Parathyroid adenoma (tissue), 2 donors: ENCODE measurements at regions not wholly inside any gene's neighbourhood (a gene's known extent, or its start where the extent isn't known, plus 50 kb on each side); places are given as distances from the start of the nearest gene placed in this dataset.
"Not testable (repeated sequence)": the region's sequence is repeated elsewhere in the genome, so short reads cannot be mapped to it uniquely, and the experiment has no call there.

Source experiments
- H2AFZ ChIP-seq: fragments of 300-600 bp; sonication (generic); one replicate; pipeline ENCODE4 v1.7.0; 2017; ENCODE audit warnings: antibody characterized with exemption, mild to moderate bottlenecking
- H3K27ac ChIP-seq: fragments of 300-600 bp; sonication (generic); one replicate; pipeline ENCODE4 v1.7.0; 2017
- H3K27me3 ChIP-seq: fragments of 300-600 bp; sonication (generic); one replicate; pipeline ENCODE4 v1.7.0; 2017; ENCODE audit warnings: low read length; ENCODE audit not compliant: control insufficient read depth, insufficient read depth
- H3K36me3 ChIP-seq: fragments of 300-600 bp; sonication (generic); one replicate; pipeline ENCODE4 v1.7.0; 2017; ENCODE audit warnings: low read length; ENCODE audit not compliant: control insufficient read depth, insufficient read depth
- H3K4me1 ChIP-seq: fragments of 300-600 bp; sonication (generic); one replicate; pipeline ENCODE4 v1.7.0; 2017; ENCODE audit warnings: control low read depth
- H3K4me2 ChIP-seq: fragments of 300-600 bp; sonication (generic); one replicate; pipeline ENCODE4 v1.7.0; 2017; ENCODE audit warnings: low read length
- H3K4me3 ChIP-seq: fragments of 300-600 bp; sonication (generic); one replicate; pipeline ENCODE4 v1.7.0; 2017; ENCODE audit warnings: low read depth, low read length
- H3K79me2 ChIP-seq: fragments of 300-600 bp; sonication (generic); one replicate; pipeline ENCODE4 v1.7.0; 2017; ENCODE audit warnings: control low read depth
- H3K9ac ChIP-seq: fragments of 300-600 bp; sonication (generic); one replicate; pipeline ENCODE4 v1.7.0; 2017; ENCODE audit warnings: mild to moderate bottlenecking
- H3K9me3 ChIP-seq: fragments of 300-600 bp; sonication (generic); one replicate; pipeline ENCODE4 v1.7.0; 2017; ENCODE audit warnings: low read length; ENCODE audit not compliant: control insufficient read depth
- TF ChIP-seq, protein P1 (sequence below): fragments of 300-600 bp; sonication (generic); IDR thresholded peaks from one replicate; pipeline ENCODE4 v1.7.0; 2017; ENCODE audit warnings: antibody characterized with exemption, mild to moderate bottlenecking
- donor health status: primary hyperparathyroidism.

DNA sequence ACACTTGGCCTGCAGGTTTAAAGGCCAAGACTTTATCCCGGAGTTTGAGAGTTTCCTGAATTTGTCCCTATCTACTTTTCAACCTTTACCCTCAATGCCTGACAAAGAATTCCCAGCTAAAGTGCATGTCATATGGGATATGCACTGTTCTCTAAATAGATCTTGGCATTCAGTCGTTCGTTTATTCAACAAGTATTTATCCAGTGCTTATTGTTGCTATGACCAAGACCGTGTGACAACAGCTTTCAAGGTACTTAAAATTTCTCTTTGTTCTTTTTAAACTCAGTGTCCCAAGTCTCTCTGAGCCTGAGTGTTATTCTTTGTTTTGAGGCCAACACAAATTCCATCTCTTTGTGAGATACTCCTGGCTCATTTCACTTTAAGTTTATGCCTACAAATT is 133.4 kb downstream of the RGPD3 start:
- H3K27me3 ChIP-seq, result no peaks in the 10 kb centered on the region
- H3K4me3 ChIP-seq, result no peak overlapping the region
- H3K9ac ChIP-seq, result no peak overlapping the region
- no peaks in the 10 kb centered on the region for H3K4me1 ChIP-seq
- TF ChIP-seq, protein P1, sequence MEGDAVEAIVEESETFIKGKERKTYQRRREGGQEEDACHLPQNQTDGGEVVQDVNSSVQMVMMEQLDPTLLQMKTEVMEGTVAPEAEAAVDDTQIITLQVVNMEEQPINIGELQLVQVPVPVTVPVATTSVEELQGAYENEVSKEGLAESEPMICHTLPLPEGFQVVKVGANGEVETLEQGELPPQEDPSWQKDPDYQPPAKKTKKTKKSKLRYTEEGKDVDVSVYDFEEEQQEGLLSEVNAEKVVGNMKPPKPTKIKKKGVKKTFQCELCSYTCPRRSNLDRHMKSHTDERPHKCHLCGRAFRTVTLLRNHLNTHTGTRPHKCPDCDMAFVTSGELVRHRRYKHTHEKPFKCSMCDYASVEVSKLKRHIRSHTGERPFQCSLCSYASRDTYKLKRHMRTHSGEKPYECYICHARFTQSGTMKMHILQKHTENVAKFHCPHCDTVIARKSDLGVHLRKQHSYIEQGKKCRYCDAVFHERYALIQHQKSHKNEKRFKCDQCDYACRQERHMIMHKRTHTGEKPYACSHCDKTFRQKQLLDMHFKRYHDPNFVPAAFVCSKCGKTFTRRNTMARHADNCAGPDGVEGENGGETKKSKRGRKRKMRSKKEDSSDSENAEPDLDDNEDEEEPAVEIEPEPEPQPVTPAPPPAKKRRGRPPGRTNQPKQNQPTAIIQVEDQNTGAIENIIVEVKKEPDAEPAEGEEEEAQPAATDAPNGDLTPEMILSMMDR, result no peak
- H3K79me2 ChIP-seq, result no peaks in the 10 kb centered on the region
- H3K27ac ChIP-seq, result no peak overlapping the region
- H3K36me3 ChIP-seq, result no peaks in the 10 kb centered on the region
- H3K4me2 ChIP-seq, result no peak overlapping the region
- no peak overlapping the region for H2AFZ ChIP-seq
- no peaks in the 10 kb centered on the region for H3K9me3 ChIP-seq

DNA sequence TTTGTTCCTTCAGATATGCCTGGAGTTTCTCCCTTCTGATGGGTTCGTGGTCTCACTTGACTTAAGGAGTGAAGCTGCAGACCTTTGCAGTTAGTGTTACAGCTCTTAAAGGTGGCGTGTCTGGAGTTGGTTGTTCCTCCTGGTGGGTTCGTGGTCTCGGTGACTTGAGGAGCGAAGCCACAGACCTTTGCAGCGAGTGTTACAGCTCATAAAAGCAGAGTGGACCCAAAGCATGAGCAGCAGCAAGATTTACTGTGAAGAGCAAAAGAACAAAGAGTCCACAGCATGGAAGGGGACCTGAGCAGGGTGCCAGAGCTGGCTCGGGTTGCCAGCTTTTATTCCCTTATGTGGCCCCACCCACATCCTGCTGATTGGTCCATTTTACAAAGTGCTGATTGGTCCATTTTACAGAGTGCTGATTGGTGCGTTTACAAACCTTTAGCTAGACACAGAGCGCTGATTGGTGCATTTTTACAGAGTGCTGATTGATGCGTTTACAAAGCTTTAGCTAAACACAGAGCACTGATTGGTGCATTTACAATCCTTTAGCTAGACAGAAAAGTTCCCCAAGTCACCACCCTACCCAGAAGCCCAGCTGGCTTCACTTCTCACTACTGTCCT is 134.8 kb downstream of the RGPD3 start:
- H3K36me3 ChIP-seq, H3K4me3 ChIP-seq, H3K4me2 ChIP-seq, H2AFZ ChIP-seq, H3K27ac ChIP-seq, H3K27me3 ChIP-seq, H3K9me3 ChIP-seq, H3K4me1 ChIP-seq, H3K79me2 ChIP-seq, H3K9ac ChIP-seq: not testable (repeated sequence)

DNA sequence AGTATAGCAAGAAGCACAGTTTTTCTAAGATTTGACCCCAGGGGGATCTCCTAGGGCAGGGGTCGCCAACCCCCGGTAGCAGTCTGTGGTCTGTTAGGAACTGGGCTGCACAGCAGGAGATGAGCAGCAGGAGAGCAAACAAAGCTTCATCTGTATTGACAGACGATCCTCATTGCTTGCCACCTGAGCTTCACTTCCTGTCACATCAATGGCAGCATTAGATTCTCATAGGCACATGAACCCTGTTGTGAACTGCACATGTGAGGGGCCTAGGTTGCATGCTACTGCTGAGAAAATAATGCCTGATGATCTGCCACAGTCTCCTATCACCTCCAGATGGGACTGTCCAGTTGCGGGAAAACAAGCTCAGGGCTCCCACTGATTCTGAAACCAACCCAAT is 136.2 kb downstream of the RGPD3 start:
- Histone ChIP-seq H3K27me3 (no peaks in the 10 kb centered on the region), H3K4me2 (no peak overlapping the region), H3K36me3 (no peaks in the 10 kb centered on the region), H3K79me2 (no peaks in the 10 kb centered on the region), H2AFZ (no peak overlapping the region), H3K4me1 (no peaks in the 10 kb centered on the region), H3K4me3 (no peak overlapping the region), H3K9ac (no peak overlapping the region), H3K9me3 (no peaks in the 10 kb centered on the region), H3K27ac (no peak overlapping the region)
- TF ChIP-seq, protein P1, result no peak

DNA sequence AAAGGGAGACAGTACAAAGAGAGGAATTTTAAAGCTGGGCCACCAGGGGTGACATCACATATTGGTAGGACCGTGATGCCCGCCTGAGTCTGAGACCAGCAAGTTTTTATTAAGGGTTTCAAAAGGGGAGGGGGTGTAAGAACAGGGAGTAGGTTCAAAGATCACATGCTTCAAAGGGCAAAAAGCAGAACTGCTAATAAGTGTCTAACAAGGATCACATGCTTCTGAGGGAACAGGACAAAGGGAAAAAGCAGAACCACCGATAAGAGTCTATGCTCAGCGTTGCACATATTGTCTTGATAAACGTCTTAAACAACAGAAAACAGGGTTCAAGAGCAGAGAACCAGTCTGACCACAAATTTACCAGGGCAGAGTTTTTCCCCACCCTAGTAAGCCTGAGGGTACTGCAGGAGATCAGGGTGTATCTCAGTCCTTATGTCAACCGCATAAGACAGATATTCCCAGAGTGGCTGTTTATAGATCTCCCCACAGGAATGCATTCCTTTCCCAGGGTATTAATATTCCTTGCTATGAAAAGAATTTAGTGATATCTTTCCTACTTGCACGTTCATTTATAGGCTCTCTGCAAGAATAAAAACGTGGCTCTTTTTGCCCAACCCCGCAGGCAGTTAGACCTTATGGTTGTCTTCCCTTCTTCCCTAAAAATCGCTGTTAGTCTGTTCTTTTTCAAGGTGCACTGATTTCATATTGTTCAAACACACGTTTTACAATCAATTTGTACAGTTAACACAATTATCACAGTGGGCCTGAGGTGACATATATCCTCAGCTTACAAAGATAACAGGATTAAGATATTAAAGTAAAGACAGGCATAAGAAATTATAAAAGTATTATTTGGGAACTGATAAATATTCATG is 136.5 kb upstream of the UXS1 start:
- H3K27me3 ChIP-seq, H3K9me3 ChIP-seq, H3K4me1 ChIP-seq, H3K4me3 ChIP-seq, H2AFZ ChIP-seq, H3K4me2 ChIP-seq, H3K79me2 ChIP-seq, H3K36me3 ChIP-seq, H3K27ac ChIP-seq, H3K9ac ChIP-seq: not testable (repeated sequence)

DNA sequence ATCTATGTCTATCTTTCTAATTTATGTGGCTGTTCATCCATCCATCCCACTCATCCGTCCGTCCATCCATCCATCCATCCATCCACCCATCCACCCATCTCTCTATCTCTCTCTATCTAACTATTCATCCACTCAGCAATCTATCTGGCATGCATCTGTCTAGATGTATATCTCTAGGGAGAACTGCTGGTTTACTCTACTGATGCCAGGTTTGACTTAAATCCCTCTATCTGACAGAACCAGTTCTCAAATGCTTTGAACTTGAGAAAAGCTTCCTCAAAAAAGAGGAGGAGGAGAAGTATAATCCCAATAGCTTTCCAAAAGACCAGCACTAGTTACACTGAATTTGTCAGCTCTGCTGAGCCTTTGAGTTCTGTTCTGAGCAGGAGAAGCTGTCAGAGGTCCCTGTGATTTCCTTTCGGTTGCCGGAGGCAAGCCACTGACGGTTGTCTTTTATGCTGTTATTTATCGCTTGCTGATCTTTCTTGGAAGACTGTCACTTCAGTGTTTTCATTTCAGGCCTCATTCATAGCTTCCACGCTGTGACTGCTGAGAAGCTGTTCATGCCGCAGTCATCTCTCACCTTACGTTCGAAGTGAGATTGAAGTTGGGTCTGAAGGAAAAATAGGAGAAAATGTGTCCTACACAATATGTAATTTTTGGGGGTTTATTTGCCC is 129.4 kb upstream of the UXS1 start:
- H3K79me2 ChIP-seq, result no peaks in the 10 kb centered on the region
- no peak overlapping the region for H3K9ac ChIP-seq
- no peak overlapping the region for H2AFZ ChIP-seq
- no peak overlapping the region for H3K4me2 ChIP-seq
- no peaks in the 10 kb centered on the region for H3K36me3 ChIP-seq
- no peak overlapping the region for H3K27ac ChIP-seq
- H3K9me3 ChIP-seq, result no peaks in the 10 kb centered on the region
- H3K4me1 ChIP-seq, result no peaks in the 10 kb centered on the region
- H3K4me3 ChIP-seq, result no peak overlapping the region
- TF ChIP-seq, protein P1, result no peak
- no peaks in the 10 kb centered on the region for H3K27me3 ChIP-seq
